ENCODE measurements at regions not wholly inside any gene's neighbourhood (a gene's known extent, or its start where the extent isn't known, plus 50 kb on each side); places are given as distances from the start of the nearest gene placed in this dataset.

- H3K27me3 ChIP-seq (replicated peaks in 1 of 2; ENCODE audit: control insufficient read depth in 2 of 2, insufficient read depth in 2 of 2, low read length in 1 of 2), result no peaks in the 10 kb centered on the region
- H3K27ac ChIP-seq (ENCODE audit: control insufficient read depth, insufficient read depth), result no peak overlapping the region
- no peaks in the 10 kb centered on the region for H3K79me2 ChIP-seq (ENCODE audit: control insufficient read depth, insufficient read depth, low read length)
- intact Hi-C loops (cut with micrococcal nuclease; ENCODE audit: unreplicated experiment) (no loop called here), in situ Hi-C loops (cut with MboI) (no loop called here)
- ATAC-seq (no peak), FAIRE-seq (no peak), DNase-seq (ENCODE audit: low read depth, low spot score) (no peak)
- RAD21 ChIA-PET (ENCODE audit: unreplicated experiment), result no interaction called here
- no peak for TF ChIP-seq SREBF2 (IDR thresholded peaks at IDR 0.05; ENCODE audit: low read length)
- no peak for TF ChIP-seq CHD1 (IDR thresholded peaks at IDR 0.05; ENCODE audit: low read depth, low read length)
- TF ChIP-seq TCF12 (IDR thresholded peaks at IDR 0.05; ENCODE audit: low read depth, low read length), result no peak
- TF ChIP-seq BMI1 (IDR thresholded peaks at IDR 0.05; ENCODE audit: borderline replicate concordance), result no peak
- no peak for TF ChIP-seq NR2C2 (IDR thresholded peaks at IDR 0.05; ENCODE audit: borderline replicate concordance, control insufficient read depth, insufficient read length, low read depth)
- TF ChIP-seq MTA2 (IDR thresholded peaks at IDR 0.05; ENCODE audit: low read depth), result no peak
- TF ChIP-seq ASH2L (IDR thresholded peaks at IDR 0.05; ENCODE audit: borderline replicate concordance, low read depth), result no peak
- TF ChIP-seq POLR2AphosphoS2 (IDR thresholded peaks at IDR 0.05; ENCODE audit: low read depth, low read length), result no peak
- TF ChIP-seq CREB1 (IDR thresholded peaks at IDR 0.05; ENCODE audit: low read depth), result no peak
- TF ChIP-seq BHLHE40 (IDR thresholded peaks at IDR 0.05; ENCODE audit: borderline replicate concordance in 1 of 2, low read depth in 2 of 2, low read length in 1 of 2), result no peak
- TF ChIP-seq WRNIP1 (IDR thresholded peaks at IDR 0.05; ENCODE audit: borderline replicate concordance, low read depth, low read length), result no peak
- no peak for TF ChIP-seq MXI1 (IDR thresholded peaks at IDR 0.05; ENCODE audit: low read depth, low read length)
- TF ChIP-seq BCL11A (IDR thresholded peaks at IDR 0.05; ENCODE audit: low read depth, low read length), result no peak
- TF ChIP-seq ZBTB33 (IDR thresholded peaks at IDR 0.05), result no peak
- no peak for TF ChIP-seq KAT2A (conservative IDR thresholded peaks at IDR 0.05; ENCODE audit: control insufficient read depth, low read depth, low read length)
- no peak for TF ChIP-seq RAD21 (IDR thresholded peaks at IDR 0.05; ENCODE audit: insufficient read depth, low read depth, low read length)
- TF ChIP-seq E2F4 (IDR thresholded peaks at IDR 0.05; ENCODE audit: low read depth, low read length), result no peak
- no peak for TF ChIP-seq RAD51 (IDR thresholded peaks at IDR 0.05)
- H3K4me1 ChIP-seq (ENCODE audit: control insufficient read depth, insufficient read depth, low read length), result peaks cover 14% of the 10 kb centered on the region
- no peaks in the 10 kb centered on the region; the same call in 2 of the 3 replicates for H3K9me3 ChIP-seq (replicated peaks; ENCODE audit: control insufficient read depth, insufficient read depth, low read length)
- H3K9ac ChIP-seq (ENCODE audit: control insufficient read depth, insufficient read depth, low read length), result no peak overlapping the region
- WGBS (ENCODE audit: insufficient coverage, insufficient replicate concordance, low lambda C conversion rate, missing lambda C conversion rate), result 42% methylated on average over 13 of the region's 13 CpGs
- H2AFZ ChIP-seq (ENCODE audit: control insufficient read depth, low read depth, low read length), result no peak overlapping the region
- POLR2A ChIA-PET, result no interaction called here
- H3K4me2 ChIP-seq (ENCODE audit: control insufficient read depth, insufficient read depth), result no peak overlapping the region
- no peaks in the 10 kb centered on the region for H3K36me3 ChIP-seq (ENCODE audit: control insufficient read depth in 2 of 2, insufficient read depth in 2 of 2, low read length in 1 of 2)
- BruUV-seq (replicated peaks), result no TSS peak
- H3K4me3 ChIP-seq, result no peak overlapping the region
- CTCF ChIA-PET, result interaction anchor here (0.6 kb wide), 1 partner anchor 234 kb away, joined by 3 read pairs; no protein-coding TSS in a partner anchor
- no peaks in the 10 kb centered on the region for H4K20me1 ChIP-seq (ENCODE audit: control insufficient read depth, insufficient read depth)
- SMC1A ChIA-PET (ENCODE audit: uncharacterized antibody, unreplicated experiment), result interaction anchor here (1.0 kb wide), 1 partner anchor 9 kb away, joined by 5 read pairs; no protein-coding TSS in a partner anchor
Observed at GRCh38 chr21:15204140-15204969, 139.6 kb upstream of the NRIP1 start.
